Medulla oblongata (tissue), 1 donor: ENCODE measurements at regions not wholly inside any gene's neighbourhood (a gene's known extent, or its start where the extent isn't known, plus 50 kb on each side); places are given as distances from the start of the nearest gene placed in this dataset.
A peak's percentile ranks its signal among the peaks of the same experiment; 100 is the strongest.

ENCODE experiments used
- DNase-seq: peaks from one replicate; pipeline ENCODE4 v3.0.0-alpha.2; 2015; ENCODE audit errors: extremely low spot score

GRCh38 chr3:177512945-177513814 lies 315.9 kb upstream of the TBL1XR1 start:
- no peak for DNase-seq

DNA sequence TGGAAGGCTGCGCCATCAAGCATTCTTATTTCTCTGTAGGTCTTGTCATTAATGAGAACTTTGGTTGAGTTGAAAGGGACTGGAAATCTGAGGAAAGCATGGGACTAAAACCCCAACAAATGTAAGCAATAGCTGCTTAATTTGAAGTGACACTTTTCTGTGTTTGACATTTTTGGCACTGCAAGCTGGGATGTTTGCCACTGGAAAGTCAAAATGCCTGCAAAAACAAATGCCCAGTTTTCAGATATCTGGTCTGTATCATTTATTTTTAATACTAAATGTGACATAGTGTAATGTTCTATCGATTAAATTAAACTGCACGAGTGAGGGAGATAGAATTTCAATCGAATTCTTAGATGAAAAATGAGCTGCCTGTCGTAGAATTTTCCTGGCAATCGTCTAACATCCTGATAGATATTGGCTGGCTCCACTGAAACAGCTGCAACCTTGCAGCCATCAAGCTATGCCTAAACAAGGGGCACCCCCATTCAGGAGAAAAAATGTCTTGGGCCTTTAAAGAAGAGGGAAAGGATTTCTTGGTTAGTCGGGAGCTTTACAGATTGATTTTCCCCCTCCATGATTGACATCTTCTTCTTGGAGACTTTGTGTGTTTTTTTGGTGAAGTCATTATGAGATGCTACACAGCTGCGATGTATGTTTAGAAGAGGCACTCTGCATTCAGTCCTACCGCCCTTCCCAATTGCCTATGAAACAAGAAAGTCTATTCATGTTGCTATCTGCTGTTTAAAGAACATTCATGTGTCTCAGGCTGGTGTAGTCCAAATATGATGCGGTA lies 316.7 kb upstream of the TBL1XR1 start:
- DNase-seq = no peak

GRCh38 chr3:177514611-177515499 lies 317.6 kb upstream of the TBL1XR1 start:
- no peak for DNase-seq

GRCh38 chr3:177515786-177516157 lies 318.5 kb upstream of the TBL1XR1 start:
- no peak for DNase-seq

DNA sequence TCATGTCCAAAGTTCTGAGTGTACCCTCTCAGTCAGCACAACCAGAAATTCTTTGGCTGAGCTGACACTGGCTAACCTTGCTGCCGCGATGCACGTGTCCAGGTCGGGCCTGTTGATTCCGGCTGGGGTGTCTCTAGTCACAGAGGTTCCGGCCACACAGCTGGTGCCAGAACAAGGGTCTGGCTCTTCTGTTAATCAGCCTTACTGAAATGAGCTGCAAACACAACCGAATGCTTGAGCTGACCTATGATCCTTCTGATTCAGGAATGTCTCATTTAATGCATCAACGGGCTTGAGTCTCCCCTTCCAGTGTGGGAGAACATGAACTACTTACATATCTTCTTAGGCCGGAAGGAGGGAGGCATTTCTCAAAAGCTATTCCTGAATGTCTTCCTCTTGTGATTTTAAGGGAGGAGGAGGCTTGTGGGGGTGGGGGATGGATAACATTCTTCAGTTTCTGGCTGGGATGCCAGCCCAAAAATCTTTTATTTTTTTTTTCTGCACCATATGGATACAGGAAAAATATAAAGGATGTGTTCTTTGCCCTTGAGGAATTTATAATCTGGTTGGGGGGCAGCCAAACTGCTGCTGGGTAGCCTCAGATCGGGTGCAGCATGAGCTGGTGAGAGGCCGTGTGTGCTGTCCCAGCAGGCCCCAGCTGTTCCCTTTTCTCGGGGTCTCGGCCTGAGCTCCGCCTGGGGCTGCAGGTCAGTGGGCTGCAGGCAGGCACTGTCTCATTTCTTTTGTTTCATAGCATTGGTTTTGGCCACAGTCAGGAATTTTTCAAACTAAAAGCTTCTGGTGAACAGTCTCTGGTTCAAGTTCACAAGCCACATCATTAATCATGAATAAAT lies 319.1 kb upstream of the TBL1XR1 start:
- no peak for DNase-seq

DNA sequence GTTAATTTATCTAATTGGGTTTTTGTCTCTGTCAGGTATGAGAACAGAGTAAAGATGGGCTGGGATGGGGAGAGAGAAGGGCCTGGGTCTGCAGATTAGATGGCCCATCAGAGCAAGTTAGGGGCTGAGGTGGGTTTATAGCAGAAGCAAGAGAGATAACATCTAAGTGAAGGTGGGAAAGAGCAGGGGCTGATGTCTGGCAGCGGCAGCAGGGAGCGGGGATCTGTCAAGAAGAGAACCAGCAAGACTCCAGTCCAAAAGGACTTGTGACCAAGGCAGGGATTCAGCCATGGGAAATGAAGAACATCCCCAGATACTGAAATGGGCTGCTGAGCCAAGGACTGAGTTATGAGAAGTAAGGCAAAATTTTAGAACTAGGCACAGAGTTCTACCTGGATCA lies 320.6 kb upstream of the TBL1XR1 start:
- DNase-seq = no peak

DNA sequence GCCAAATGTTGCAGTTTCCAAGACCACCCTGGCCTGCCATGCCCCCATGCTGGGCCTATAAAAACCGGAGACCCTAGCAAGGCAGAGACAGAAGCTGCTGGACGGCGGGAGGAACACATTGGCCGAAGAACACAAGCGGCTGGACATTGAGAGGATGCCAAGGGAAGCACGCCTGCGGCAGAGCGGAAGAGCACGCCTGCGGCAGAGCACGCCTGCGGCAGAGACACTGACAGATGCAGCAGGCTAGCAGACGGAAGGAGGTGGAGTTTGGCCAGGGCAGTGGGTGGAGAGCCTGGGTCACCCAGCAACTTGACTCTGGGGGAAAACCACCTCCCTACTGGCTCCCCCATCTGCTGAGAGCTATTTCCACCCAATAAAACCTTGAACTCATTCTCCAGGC lies 322.3 kb upstream of the TBL1XR1 start:
- DNase-seq = no peak

GRCh38 chr3:177521305-177521704 lies 324.0 kb upstream of the TBL1XR1 start:
- no peak for DNase-seq

- DNase-seq = no peak
Measured at GRCh38 chr3:177522051-177522450, 324.8 kb upstream of the TBL1XR1 start.

GRCh38 chr3:177523067-177523675 lies 325.9 kb upstream of the TBL1XR1 start:
- DNase-seq = no peak

- DNase-seq = no peak
Measured at GRCh38 chr3:177523872-177524438, 326.7 kb upstream of the TBL1XR1 start.

DNA sequence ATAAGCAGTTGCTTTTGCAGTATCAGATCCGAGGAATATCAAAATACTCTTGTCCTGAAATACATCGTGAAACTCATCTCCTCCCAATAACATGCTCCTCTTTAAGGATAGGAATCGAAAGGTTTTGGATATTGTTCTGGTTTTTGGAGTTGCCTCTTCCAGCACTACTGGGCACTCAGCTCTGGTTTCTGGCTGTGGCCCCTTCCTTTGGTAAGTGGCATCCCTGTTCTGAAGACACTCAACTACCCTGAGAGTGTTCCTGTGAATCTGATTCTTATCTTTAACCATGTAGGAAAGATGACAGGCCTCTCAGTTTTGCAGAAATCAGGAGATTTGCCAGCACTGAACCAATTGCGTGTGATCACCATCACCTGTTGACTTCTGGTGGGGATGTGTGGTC lies 327.5 kb upstream of the TBL1XR1 start:
- no peak for DNase-seq

DNA sequence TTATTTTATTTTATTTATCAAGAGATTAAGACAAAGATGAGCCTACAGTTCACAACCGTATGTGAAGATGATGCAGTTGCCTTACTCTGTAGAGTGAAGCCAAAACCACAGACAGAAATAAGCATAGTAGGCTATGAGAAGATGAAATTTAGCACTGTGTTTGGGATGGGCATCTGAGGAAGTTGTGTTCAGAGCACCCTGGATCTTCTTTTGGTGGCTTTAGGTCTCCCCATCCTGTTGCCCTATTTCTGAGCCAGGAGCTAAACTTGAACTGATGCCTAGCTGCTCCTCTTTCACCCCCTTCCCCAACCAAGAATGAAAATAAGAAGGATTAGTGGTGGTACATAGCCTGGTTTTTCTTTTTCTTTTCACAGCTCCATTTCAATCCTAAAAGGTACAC lies 328.1 kb upstream of the TBL1XR1 start:
- DNase-seq = no peak

DNA sequence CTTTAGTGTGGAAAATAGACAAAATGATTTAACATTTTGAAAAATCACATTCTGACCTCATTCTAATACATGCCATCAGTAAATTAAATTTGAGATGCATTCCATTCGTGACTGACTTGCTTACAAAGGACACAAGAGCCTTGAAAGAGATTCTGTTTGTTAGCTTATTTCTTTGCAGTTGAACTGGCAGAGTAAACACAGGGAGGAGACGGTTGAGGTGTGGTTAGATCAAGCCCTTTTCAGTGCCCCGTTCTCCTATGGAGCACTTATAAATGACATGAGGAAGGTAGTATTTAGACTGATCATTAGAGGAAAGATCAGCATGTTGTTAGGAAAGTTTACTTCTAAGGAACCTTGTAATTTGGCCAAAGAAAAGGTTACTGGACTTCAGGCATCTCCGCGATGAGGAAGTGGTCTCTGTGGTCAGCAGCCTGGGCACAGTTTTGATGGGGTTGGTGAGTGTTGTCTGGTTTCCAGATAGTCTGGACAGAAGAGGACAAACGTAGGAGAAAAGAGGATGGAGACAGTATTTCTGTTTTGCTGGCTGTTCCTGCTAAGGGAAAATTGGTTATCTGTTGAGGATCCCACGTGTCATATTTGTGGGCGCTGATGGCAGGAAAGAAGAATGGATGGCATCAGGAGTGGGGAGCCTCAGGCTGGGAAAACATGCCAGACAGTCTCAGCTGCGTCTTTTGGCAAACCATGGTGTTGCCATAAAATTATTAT lies 328.9 kb upstream of the TBL1XR1 start:
- peak; percentile 62 for DNase-seq

DNA sequence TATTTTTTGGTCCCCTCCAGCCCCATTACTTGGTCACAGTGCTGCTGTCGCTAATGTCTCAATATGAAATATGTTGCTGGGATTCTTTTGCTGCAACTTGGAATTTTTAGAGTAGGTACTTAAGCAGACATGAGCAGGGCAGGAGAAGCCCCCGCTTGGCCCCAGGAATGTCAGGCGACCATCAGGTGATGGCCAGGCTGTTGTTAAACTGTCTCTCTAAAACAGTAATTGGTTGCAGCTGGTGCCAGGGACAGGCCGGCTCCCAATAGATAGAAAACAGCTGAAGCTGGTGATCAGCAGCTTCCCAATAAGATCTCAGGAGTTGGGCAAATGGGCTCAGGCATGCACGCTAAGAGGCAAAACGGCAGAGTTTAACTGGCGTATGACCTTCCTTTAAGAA lies 329.9 kb upstream of the TBL1XR1 start:
- no peak for DNase-seq

- DNase-seq = no peak
Measured at GRCh38 chr3:177528306-177529070, 331.2 kb upstream of the TBL1XR1 start.

GRCh38 chr3:177529071-177529550 lies 331.8 kb upstream of the TBL1XR1 start:
- no peak for DNase-seq

DNA sequence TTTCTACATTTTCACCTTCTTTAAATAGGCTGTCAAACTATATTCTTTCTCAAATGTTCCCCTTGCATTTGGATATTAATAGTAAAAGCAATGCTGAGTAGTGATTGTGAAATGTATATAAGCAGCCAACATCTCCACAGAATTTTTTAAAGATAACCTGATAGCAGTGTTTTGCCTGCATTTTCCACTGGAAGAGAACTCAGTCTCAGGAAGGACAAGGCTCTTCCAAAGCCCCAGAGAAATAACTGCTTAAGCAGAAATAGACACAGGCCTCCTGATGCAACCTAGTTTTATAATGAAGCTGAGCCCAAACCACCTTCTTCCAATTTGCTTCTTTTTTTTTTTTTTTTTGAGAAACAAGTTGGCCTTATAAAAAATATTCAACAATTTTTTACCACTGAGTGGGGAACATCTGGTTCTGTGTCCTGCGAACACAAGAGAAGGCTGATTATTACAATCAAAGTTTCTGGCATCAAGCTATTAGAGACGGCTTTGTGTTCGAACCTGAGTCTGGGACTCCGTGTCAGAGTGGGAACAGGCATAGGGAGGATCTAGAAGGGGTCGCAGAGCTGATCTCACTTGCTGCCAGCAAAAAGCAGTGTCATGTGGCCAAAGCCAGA lies 332.5 kb upstream of the TBL1XR1 start:
- no peak for DNase-seq
